Neural progenitor cell (in vitro differentiated cells): ENCODE measurements at regions not wholly inside any gene's neighbourhood (a gene's known extent, or its start where the extent isn't known, plus 50 kb on each side); places are given as distances from the start of the nearest gene placed in this dataset.

Source experiments
- CTCF ChIP-seq: fragments of 200-600 bp; sonication (generic); IDR thresholded peaks from 2 replicates; pipeline ENCODE4 v1.5.1; 2017; ENCODE audit warnings: antibody characterized with exemption, mild to moderate bottlenecking
- EZH2 ChIP-seq: fragments of 200-600 bp; sonication (generic); IDR thresholded peaks from 2 replicates; pipeline ENCODE4 v1.6.1; 2017; ENCODE audit warnings: antibody characterized with exemption, mild to moderate bottlenecking, moderate library complexity

- TF ChIP-seq CTCF (no peak), EZH2 (no peak)
These were observed 1346.4 kb downstream of the ROBO1 start for GRCh38 chr3:78421247-78421966.
